ENCODE measurements at regions not wholly inside any gene's neighbourhood (a gene's known extent, or its start where the extent isn't known, plus 50 kb on each side); places are given as distances from the start of the nearest gene placed in this dataset.

DNA sequence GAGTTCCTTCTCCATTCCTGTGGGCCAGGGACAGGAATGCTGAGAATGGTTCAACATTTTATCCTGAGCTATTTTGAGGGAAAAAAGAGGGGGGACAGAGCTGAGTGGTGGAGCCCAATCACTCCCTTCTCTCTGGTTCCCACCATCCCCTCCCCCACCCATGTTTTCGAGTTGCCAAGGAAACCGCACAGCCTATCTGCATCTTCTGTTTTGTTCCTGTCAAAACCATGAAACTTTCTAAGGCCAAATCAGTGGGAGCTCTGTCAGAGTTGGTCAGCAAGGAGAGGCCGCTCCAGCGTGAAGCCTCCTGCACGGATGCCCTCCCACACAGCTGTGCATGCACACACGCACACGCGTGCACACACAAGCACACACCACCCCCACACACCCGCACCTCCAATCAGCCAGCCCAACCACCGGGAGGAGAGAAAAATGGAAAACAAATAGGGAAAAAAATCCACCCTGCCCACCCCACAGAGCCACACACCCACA, 54.5 kb upstream of the ATP2B4 start:
- Histone ChIP-seq H3T11ph (ENCODE audit: low read length) (no peak overlapping the region), H3K14ac (ENCODE audit: insufficient read depth, low read length) (peak overlapping the region; percentile 75; the same call in 1 of the 2 replicates), H3K9me3 (ENCODE audit: control insufficient read depth, low read depth, low read length) (no peaks in the 10 kb centered on the region), H3K79me2 (ENCODE audit: insufficient read depth, low read length) (no peaks in the 10 kb centered on the region), H3K9ac (ENCODE audit: extremely low read depth, insufficient read length, low read length) (no peak overlapping the region), H2BK5ac (ENCODE audit: insufficient read length, low read length) (no peak overlapping the region), H4K5ac (ENCODE audit: insufficient read length, low read depth, low read length) (no peak overlapping the region), H4K20me1 (ENCODE audit: control insufficient read depth, insufficient read depth, insufficient read length) (no peaks in the 10 kb centered on the region), H3K27me3 (ENCODE audit: insufficient read depth, low read length) (no peaks in the 10 kb centered on the region), H2AFZ (ENCODE audit: low read length) (no peak overlapping the region), H2BK15ac (ENCODE audit: low read depth, low read length) (no peak overlapping the region), H2BK12ac (ENCODE audit: insufficient read length, low read depth, low read length) (no peak overlapping the region), H3K56ac (ENCODE audit: insufficient read length, low read depth, low read length) (no peak overlapping the region), H3K18ac (ENCODE audit: insufficient read length, low read depth, low read length) (peak overlapping the region; percentile 76), H3K27ac (ENCODE audit: insufficient read length, low read depth, low read length) (no peak overlapping the region), H4K8ac (replicated peaks; ENCODE audit: insufficient read length, low read depth, low read length) (no peak overlapping the region), H3K23ac (ENCODE audit: insufficient read length, low read depth, low read length) (no peak overlapping the region), H3K4me2 (ENCODE audit: insufficient read depth, insufficient read length, low read length) (no peak overlapping the region), H4K91ac (ENCODE audit: insufficient read length, low read depth, low read length) (no peak overlapping the region), H3K79me1 (ENCODE audit: insufficient read depth, low read depth, low read length, poor library complexity, severe bottlenecking) (no peaks in the 10 kb centered on the region), H2BK20ac (ENCODE audit: low read depth, low read length, poor library complexity, severe bottlenecking) (no peak overlapping the region), H3K4me1 (ENCODE audit: insufficient read depth, low read length) (peaks cover 4% of the 10 kb centered on the region), H3K23me2 (ENCODE audit: insufficient read length, low read depth, low read length, poor library complexity, severe bottlenecking) (no peaks in the 10 kb centered on the region), H3K4ac (ENCODE audit: low read depth, low read length) (no peak overlapping the region), H2AK5ac (ENCODE audit: insufficient read length, low read length) (no peak overlapping the region), H2BK120ac (ENCODE audit: low read depth, low read length, poor library complexity, severe bottlenecking) (no peak overlapping the region)
- peak; percentile 56 for DNase-seq
- H3K36me3 Mint-ChIP-seq (ENCODE audit: insufficient read depth in 1 of 3, low read depth in 3 of 3): no peaks in the 10 kb centered on the region
- peak overlapping the region; percentile 79 to 93 (median 82); a peak in 5 of 7 replicates for H3K27ac Mint-ChIP-seq
- H3K9me3 Mint-ChIP-seq: no peaks in the 10 kb centered on the region; a peak in 1 of 5 replicates
- no CpG with 5 or more reads among the region's 10 CpGs for WGBS (ENCODE audit: extremely low coverage, insufficient read length, low lambda C conversion rate)
- H3K4me3 Mint-ChIP-seq: no peak overlapping the region
- no peak for TF ChIP-seq CTCF (conservative IDR thresholded peaks at IDR 0.05)
- peaks cover 9 to 17% of the 10 kb centered on the region in 2 experiments for H3K4me1 Mint-ChIP-seq
- peaks cover 7% of the 10 kb centered on the region for H3K27me3 Mint-ChIP-seq (ENCODE audit: low read depth)

All from H9 (cell line).